Activated CD4-positive, alpha-beta T cell treated with anti-CD3 and anti-CD28 coated beads, Interleukin-2, amount 10 ng/mL, durations not matched to agents 7 days and 5 days (primary cell): ENCODE measurements at regions not wholly inside any gene's neighbourhood (a gene's known extent, or its start where the extent isn't known, plus 50 kb on each side); places are given as distances from the start of the nearest gene placed in this dataset.
"Not testable (repeated sequence)": the region's sequence is repeated elsewhere in the genome, so short reads cannot be mapped to it uniquely, and the experiment has no call there.

Source experiments
- CTCF ChIA-PET: fragments of 350-600 bp; sonication (Branson Sonifier 250); formaldehyde crosslinking; loops from one replicate; lab custom pipeline; 2021; ENCODE audit warnings: antibody characterized with exemption; lab: Charles Lee
- POLR2A ChIA-PET: fragments of 350-600 bp; sonication (Branson Sonifier 250); formaldehyde crosslinking; loops from one replicate; lab custom pipeline; 2021; ENCODE audit warnings: antibody characterized with exemption; lab: Charles Lee
- DNase-seq: peaks from one replicate; pipeline ENCODE4 v3.0.0-alpha.2; 2020
- H3K27ac Mint-ChIP-seq: one replicate; pipeline ENCODE4 v1.8.0; 2021; ENCODE audit warnings: mild to moderate bottlenecking, moderate library complexity, mixed read lengths
- H3K27me3 Mint-ChIP-seq: one replicate; pipeline ENCODE4 v1.8.0; 2021; ENCODE audit warnings: mixed read lengths
- H3K36me3 Mint-ChIP-seq: one replicate; pipeline ENCODE4 v1.8.0; 2021; ENCODE audit warnings: low read depth, mixed read lengths
- H3K4me1 Mint-ChIP-seq: one replicate; pipeline ENCODE4 v1.8.0; 2021; ENCODE audit warnings: mixed read lengths
- H3K4me3 Mint-ChIP-seq: one replicate; pipeline ENCODE4 v1.8.0; 2021; ENCODE audit warnings: mild to moderate bottlenecking, moderate library complexity, mixed read lengths
- H3K9me3 Mint-ChIP-seq: one replicate; pipeline ENCODE4 v1.8.0; 2021; ENCODE audit warnings: mixed read lengths

GRCh38 chr7:25678215-25678614, 449.9 kb upstream of the NPVF start:
- POLR2A ChIA-PET: no interaction called here
- CTCF ChIA-PET: no interaction called here
- H3K36me3 Mint-ChIP-seq: no peaks in the 10 kb centered on the region
- no peak overlapping the region for H3K4me3 Mint-ChIP-seq
- peaks cover 3% of the 10 kb centered on the region for H3K4me1 Mint-ChIP-seq
- no peaks in the 10 kb centered on the region for H3K27me3 Mint-ChIP-seq
- no peaks in the 10 kb centered on the region for H3K9me3 Mint-ChIP-seq
- DNase-seq: no peak
- H3K27ac Mint-ChIP-seq: no peak overlapping the region

DNA sequence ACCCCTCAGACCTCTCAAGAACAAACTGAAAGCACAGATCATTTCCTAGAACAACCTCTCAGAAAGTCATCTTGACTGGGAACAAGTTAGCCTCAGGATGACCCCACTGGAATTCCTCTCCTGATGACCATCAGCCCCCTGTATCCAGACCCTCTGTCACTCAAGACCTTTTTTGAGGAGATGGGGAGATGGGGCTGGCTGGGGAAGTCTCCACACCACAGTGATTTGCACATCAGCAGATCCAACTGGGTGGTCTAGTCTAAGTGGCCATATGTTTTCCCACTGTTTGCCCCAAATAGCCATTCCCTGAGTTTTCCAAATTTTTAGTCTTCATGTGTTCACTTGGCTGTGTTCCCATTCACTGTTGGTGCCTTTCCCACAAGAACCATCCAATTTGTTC, 452.4 kb upstream of the NPVF start:
- no peak for DNase-seq
- Mint-ChIP-seq H3K4me1 (peaks cover 11% of the 10 kb centered on the region), H3K27me3 (no peaks in the 10 kb centered on the region), H3K9me3 (no peaks in the 10 kb centered on the region), H3K4me3 (no peak overlapping the region), H3K27ac (no peak overlapping the region), H3K36me3 (no peaks in the 10 kb centered on the region)
- POLR2A ChIA-PET: no interaction called here
- CTCF ChIA-PET: interaction anchor here (0.6 kb wide), 2 partner anchors 251 to 992 kb away, joined by 3 read pairs; no protein-coding TSS in a partner anchor

DNA sequence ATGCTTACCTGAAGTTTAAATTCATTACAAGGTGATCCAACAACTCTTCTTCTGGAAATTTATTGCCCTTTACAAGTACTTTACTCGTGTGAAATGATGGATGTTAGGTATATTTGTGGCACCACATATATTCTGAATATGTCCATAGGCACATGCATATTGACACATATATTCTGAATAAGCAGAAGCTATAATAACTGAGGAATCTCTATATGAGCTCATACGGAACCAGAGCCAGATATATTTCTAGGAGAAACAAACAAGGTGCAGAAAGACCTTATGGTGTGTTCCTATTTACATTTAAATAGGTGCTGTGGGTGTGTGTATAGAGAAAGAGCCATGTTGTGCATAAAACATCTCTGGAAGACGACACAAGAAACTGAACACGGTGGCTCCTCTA, 456.1 kb upstream of the NPVF start:
- no peaks in the 10 kb centered on the region for H3K27me3 Mint-ChIP-seq
- H3K27ac Mint-ChIP-seq: no peak overlapping the region
- CTCF ChIA-PET: no interaction called here
- no peak overlapping the region for H3K4me3 Mint-ChIP-seq
- H3K4me1 Mint-ChIP-seq: peaks cover 11% of the 10 kb centered on the region
- no peaks in the 10 kb centered on the region for H3K36me3 Mint-ChIP-seq
- H3K9me3 Mint-ChIP-seq: no peaks in the 10 kb centered on the region
- DNase-seq: no peak
- POLR2A ChIA-PET: no interaction called here

- H3K9me3 Mint-ChIP-seq: no peaks in the 10 kb centered on the region
- no peak overlapping the region for H3K27ac Mint-ChIP-seq
- no peak overlapping the region for H3K4me3 Mint-ChIP-seq
- DNase-seq: no peak
- ChIA-PET POLR2A (no interaction called here), CTCF (no interaction called here)
- no peaks in the 10 kb centered on the region for H3K36me3 Mint-ChIP-seq
- H3K4me1 Mint-ChIP-seq: peaks cover 11% of the 10 kb centered on the region
- H3K27me3 Mint-ChIP-seq: no peaks in the 10 kb centered on the region
Observed at GRCh38 chr7:25686493-25686892, 458.2 kb upstream of the NPVF start.

GRCh38 chr7:25694211-25694610, 457.8 kb upstream of the NFE2L3 start:
- DNase-seq: no peak
- H3K4me1 Mint-ChIP-seq: no peaks in the 10 kb centered on the region
- POLR2A ChIA-PET: no interaction called here
- H3K36me3 Mint-ChIP-seq: no peaks in the 10 kb centered on the region
- H3K9me3 Mint-ChIP-seq: no peaks in the 10 kb centered on the region
- peaks cover 2% of the 10 kb centered on the region for H3K27me3 Mint-ChIP-seq
- CTCF ChIA-PET: no interaction called here
- H3K27ac Mint-ChIP-seq: no peak overlapping the region
- H3K4me3 Mint-ChIP-seq: no peak overlapping the region

- Mint-ChIP-seq H3K27me3 (peaks cover 2% of the 10 kb centered on the region), H3K9me3 (no peaks in the 10 kb centered on the region), H3K36me3 (no peaks in the 10 kb centered on the region), H3K27ac (no peak overlapping the region), H3K4me3 (no peak overlapping the region), H3K4me1 (no peaks in the 10 kb centered on the region)
- no peak for DNase-seq
- ChIA-PET CTCF (no interaction called here), POLR2A (no interaction called here)
Observed at GRCh38 chr7:25694699-25695098, 457.3 kb upstream of the NFE2L3 start.

GRCh38 chr7:25696571-25696970, 455.4 kb upstream of the NFE2L3 start:
- Mint-ChIP-seq H3K4me1 (no peaks in the 10 kb centered on the region), H3K36me3 (no peaks in the 10 kb centered on the region), H3K27ac (no peak overlapping the region), H3K9me3 (no peaks in the 10 kb centered on the region), H3K27me3 (peaks cover 2% of the 10 kb centered on the region), H3K4me3 (no peak overlapping the region)
- POLR2A ChIA-PET: no interaction called here
- no peak for DNase-seq
- CTCF ChIA-PET: no interaction called here

GRCh38 chr7:25698451-25699113, 453.4 kb upstream of the NFE2L3 start:
- Mint-ChIP-seq H3K9me3 (no peaks in the 10 kb centered on the region), H3K4me1 (no peaks in the 10 kb centered on the region), H3K27ac (no peak overlapping the region), H3K4me3 (no peak overlapping the region), H3K36me3 (no peaks in the 10 kb centered on the region), H3K27me3 (peaks cover 2% of the 10 kb centered on the region)
- no peak for DNase-seq
- ChIA-PET CTCF (no interaction called here), POLR2A (no interaction called here)

GRCh38 chr7:25700141-25700540, 451.9 kb upstream of the NFE2L3 start:
- H3K27ac Mint-ChIP-seq, H3K36me3 Mint-ChIP-seq, H3K9me3 Mint-ChIP-seq, DNase-seq, POLR2A ChIA-PET, H3K4me1 Mint-ChIP-seq, H3K27me3 Mint-ChIP-seq, H3K4me3 Mint-ChIP-seq: not testable (repeated sequence)
- CTCF ChIA-PET: interaction anchor here (0.7 kb wide), 1 partner anchor 1088 kb away, joined by 3 read pairs; no protein-coding TSS in a partner anchor

DNA sequence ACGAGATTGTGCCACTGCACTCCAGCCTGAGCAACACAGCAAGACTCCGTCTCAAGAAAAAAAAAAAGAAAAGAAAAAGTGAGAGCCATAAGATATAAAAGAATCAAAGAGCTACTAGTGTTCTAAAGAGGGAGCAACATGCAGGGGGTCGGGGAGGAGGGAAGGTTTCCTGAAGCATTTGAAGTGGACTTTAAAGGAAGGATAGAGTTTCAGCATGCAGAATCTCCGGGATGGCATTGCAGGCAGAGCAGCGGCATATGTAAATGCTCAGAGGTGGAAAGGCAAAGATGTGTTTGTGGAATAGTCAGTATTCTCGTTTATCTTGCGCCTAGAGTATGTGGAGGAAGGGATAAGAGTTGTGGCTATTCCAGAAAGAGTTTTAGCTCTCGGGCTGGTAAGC, 447.6 kb upstream of the NFE2L3 start:
- POLR2A ChIA-PET: no interaction called here
- H3K4me1 Mint-ChIP-seq: no peaks in the 10 kb centered on the region
- no peak for DNase-seq

DNA sequence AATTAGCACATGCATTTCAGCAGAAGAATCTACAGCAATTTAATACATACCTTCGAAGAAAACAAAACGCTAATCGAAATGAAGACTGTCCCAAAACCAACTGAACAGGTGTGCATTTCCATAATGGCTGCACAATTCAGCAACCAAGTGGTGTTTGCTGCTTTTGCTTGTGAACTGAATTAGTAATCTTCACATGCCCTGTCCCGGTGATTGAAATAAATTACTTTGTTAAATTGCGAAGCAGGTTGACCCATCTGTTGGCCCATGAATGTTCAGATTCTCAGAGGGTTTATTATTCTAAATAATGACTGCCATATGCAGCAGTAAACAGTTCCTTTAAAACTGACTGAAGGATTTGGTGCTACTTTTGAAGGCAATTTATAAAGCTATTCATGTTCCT, 445.2 kb upstream of the NFE2L3 start:
- Mint-ChIP-seq H3K27ac (no peak overlapping the region), H3K27me3 (peaks cover 3% of the 10 kb centered on the region), H3K4me1 (no peaks in the 10 kb centered on the region), H3K9me3 (peaks cover 4% of the 10 kb centered on the region), H3K4me3 (no peak overlapping the region), H3K36me3 (no peaks in the 10 kb centered on the region)
- DNase-seq: no peak
- ChIA-PET CTCF (no interaction called here), POLR2A (no interaction called here)

More for the DNA sequence above, 447.6 kb upstream of the NFE2L3 start:
- Mint-ChIP-seq H3K4me3 (no peak overlapping the region), H3K27ac (no peak overlapping the region), H3K36me3 (no peaks in the 10 kb centered on the region), H3K27me3 (no peaks in the 10 kb centered on the region), H3K9me3 (peaks cover 4% of the 10 kb centered on the region)
- CTCF ChIA-PET: no interaction called here

DNA sequence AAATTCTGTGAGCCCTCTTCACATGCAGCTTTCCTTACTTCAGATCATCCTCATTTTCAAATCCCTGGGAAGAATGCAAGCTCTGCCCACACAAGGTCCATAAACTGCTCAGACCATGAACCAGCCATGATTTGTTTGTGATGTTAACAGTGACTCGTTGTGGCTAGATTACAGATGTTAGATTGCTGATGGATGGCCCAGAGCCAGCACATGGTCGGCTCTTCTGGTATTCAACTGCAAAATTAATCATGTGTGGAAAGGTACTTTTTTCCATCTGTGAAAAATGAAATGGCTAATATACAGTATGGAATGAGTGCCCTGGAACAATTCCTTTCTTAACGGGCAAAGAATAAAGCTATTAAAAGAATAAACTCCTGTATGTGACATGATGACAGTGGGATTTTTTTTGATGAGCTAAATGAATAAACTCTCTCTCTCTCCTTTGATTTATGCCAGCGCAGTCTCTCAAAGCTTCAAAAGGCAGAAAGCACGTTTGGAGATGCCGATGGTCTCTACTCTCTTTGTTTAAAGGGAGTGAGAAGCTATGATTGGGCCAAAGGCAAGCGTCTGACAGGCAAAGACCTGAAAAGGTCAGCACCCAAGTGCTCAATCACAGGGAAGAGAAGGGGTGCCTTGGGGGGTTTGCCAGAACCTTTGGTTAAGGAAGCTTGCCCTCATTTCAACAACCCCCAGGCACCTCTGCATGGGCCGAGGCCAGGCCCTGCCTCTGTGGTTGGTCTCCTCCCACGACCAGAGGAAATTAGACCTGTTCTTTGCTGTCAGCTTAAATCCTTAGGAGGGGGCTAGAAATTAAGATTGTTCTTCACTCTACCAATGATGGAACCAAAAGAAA, 444.0 kb upstream of the NFE2L3 start:
- no peak for DNase-seq
- CTCF ChIA-PET: no interaction called here
- no peaks in the 10 kb centered on the region for H3K4me1 Mint-ChIP-seq
- H3K27me3 Mint-ChIP-seq: peaks cover 3% of the 10 kb centered on the region
- H3K4me3 Mint-ChIP-seq: no peak overlapping the region
- H3K27ac Mint-ChIP-seq: no peak overlapping the region
- no peaks in the 10 kb centered on the region for H3K36me3 Mint-ChIP-seq
- POLR2A ChIA-PET: no interaction called here
- H3K9me3 Mint-ChIP-seq: peaks cover 4% of the 10 kb centered on the region

DNA sequence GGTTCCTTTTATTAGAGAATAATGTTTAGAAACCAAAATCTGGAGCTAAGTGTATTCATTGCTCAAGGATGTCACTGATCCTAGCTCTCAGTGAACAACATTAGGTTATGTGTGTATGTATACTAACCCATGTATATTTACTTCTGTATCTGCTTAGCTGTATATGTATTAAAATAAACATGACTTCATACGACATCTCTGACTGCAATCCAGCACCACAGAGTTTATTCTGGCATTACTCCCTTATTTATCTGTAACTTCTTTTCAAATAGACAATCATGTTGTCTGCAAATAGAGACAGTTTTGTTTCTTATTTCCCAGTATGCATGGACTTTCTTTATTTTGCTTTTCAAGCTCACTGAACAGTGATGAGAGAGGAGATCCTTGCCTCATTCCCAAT, 441.0 kb upstream of the NFE2L3 start:
- ChIA-PET CTCF (no interaction called here), POLR2A (interaction anchor here (0.6 kb wide), 1 partner anchor 1809 kb away, joined by 3 read pairs; no protein-coding TSS in a partner anchor)
- DNase-seq: no peak
- peaks cover 3% of the 10 kb centered on the region for H3K27me3 Mint-ChIP-seq
- H3K4me1 Mint-ChIP-seq: no peaks in the 10 kb centered on the region
- H3K9me3 Mint-ChIP-seq: no peaks in the 10 kb centered on the region
- no peaks in the 10 kb centered on the region for H3K36me3 Mint-ChIP-seq
- H3K4me3 Mint-ChIP-seq: no peak overlapping the region
- no peak overlapping the region for H3K27ac Mint-ChIP-seq
